ENCODE measurements at regions not wholly inside any gene's neighbourhood (a gene's known extent, or its start where the extent isn't known, plus 50 kb on each side); places are given as distances from the start of the nearest gene placed in this dataset.

DNA sequence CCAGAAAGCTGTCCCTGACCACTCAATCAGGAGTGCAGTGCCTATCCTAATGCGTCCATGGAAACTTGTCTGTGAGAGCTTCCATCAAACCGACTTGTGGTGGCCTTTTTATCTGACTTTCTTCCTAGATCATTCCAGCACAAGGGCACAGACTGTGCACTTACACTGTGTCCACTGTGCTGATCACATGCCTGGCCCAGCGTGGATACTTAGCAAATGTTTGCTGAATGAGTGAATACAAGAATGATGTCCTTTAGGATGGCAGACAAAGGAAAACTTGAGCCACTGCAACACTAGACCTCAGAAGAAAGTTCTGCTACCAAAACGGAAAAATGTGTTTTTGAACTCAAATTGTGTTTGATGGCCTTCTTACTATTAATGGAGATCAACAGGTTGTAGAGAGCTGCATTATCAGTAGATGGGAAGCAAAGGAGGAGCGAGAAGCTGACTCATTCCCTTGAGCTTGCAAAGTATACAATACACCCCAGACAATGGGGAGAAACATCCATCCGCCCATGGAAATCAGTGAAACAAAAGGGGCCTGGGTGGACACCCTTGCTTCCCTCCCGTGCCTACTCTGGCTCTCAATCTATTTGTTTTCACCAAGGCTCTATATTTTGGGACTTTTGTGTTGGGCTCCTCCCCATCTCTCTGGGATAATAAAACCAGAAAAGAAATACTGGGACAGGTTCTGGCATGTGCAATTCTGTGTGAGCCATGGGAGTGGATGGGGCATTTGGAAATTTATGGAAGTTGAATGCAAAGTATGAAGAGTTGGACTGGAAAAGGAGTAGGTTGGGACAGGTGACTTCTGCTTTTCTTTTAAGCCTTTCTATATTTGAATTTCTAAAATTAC, 76.2 kb upstream of the ZFAND5 start:
- TF ChIP-seq POLR2A (IDR thresholded peaks at IDR 0.05; ENCODE audit: extremely low read depth, insufficient read length): no peak
- TF ChIP-seq, protein P1, sequence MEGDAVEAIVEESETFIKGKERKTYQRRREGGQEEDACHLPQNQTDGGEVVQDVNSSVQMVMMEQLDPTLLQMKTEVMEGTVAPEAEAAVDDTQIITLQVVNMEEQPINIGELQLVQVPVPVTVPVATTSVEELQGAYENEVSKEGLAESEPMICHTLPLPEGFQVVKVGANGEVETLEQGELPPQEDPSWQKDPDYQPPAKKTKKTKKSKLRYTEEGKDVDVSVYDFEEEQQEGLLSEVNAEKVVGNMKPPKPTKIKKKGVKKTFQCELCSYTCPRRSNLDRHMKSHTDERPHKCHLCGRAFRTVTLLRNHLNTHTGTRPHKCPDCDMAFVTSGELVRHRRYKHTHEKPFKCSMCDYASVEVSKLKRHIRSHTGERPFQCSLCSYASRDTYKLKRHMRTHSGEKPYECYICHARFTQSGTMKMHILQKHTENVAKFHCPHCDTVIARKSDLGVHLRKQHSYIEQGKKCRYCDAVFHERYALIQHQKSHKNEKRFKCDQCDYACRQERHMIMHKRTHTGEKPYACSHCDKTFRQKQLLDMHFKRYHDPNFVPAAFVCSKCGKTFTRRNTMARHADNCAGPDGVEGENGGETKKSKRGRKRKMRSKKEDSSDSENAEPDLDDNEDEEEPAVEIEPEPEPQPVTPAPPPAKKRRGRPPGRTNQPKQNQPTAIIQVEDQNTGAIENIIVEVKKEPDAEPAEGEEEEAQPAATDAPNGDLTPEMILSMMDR (IDR thresholded peaks at IDR 0.05; ENCODE audit: low read depth, low read length): no peak
- TF ChIP-seq, protein P2, sequence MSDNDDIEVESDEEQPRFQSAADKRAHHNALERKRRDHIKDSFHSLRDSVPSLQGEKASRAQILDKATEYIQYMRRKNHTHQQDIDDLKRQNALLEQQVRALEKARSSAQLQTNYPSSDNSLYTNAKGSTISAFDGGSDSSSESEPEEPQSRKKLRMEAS (IDR thresholded peaks at IDR 0.05; ENCODE audit: low read depth, low read length): no peak
